HCT116 (cell line): ENCODE measurements at regions not wholly inside any gene's neighbourhood (a gene's known extent, or its start where the extent isn't known, plus 50 kb on each side); places are given as distances from the start of the nearest gene placed in this dataset.

Experiments used
- ATAC-seq: fragments of 200-7000 bp; cut with Tn5 transposase; 2 replicates; pipeline ENCODE4 v1.9.1; 2020; ENCODE audit warnings: mild to moderate bottlenecking, moderate library complexity
- BruUV-seq: library from RNA; stranded (reverse); fragments of 400-500 nt; replicated peaks from 2 replicates; lab custom pipeline; 2021; lab: Mats Ljungman, UMichigan
- CTCF ChIA-PET: fragments of 300-600 bp; sonication (Branson Sonifier 250); formaldehyde crosslinking; loops from one replicate; lab custom pipeline; 2021; ENCODE audit warnings: antibody characterized with exemption; lab: Charles Lee
- POLR2A ChIA-PET: fragments of 300-600, 350-600 bp; sonication (Branson Sonifier 250); formaldehyde crosslinking; loops from one replicate; lab custom pipeline; 2021; ENCODE audit warnings: antibody characterized with exemption; lab: Charles Lee
- RAD21 ChIA-PET, 2 experiments: fragments of 300-600 bp; sonication (Branson Sonifier 250); formaldehyde crosslinking; loops; one replicate each; lab custom pipeline; 2023; ENCODE audit warnings: low total read pairs in 2 of 2; ENCODE audit not compliant: uncharacterized antibody in 2 of 2, unreplicated experiment in 2 of 2, low non-redundant PET in 1 of 2; lab: Charles Lee
- DNase-seq: peaks from one replicate; pipeline ENCODE4 v3.0.0-alpha.2; 2010; ENCODE audit warnings: low read depth, low spot score
- H2AFZ ChIP-seq: fragments of 200-600 bp; shearing (Covaris generic), sonication (generic); 2 replicates; pipeline ENCODE4 v1.6.1; 2017; ENCODE audit warnings: low read depth, mixed run types, mixed read lengths, antibody characterized with exemption, low read length; ENCODE audit not compliant: poor library complexity, severe bottlenecking
- H3K27ac ChIP-seq: 2 replicates; pipeline ENCODE4 v1.5.1; 2012; ENCODE audit warnings: low read depth, low read length
- H3K27me3 ChIP-seq: fragments of 200-600 bp; sonication (generic); 2 replicates; pipeline ENCODE4 v1.6.1; 2016; ENCODE audit warnings: mixed run types, low read length, mixed read lengths; ENCODE audit not compliant: insufficient read depth
- H3K36me3 ChIP-seq, 2 experiments: fragments of 200-500 bp in 1 of 2; fragments of 200-600 bp in 1 of 2; sonication (Bioruptor generic) in 1 of 2; sonication (generic) in 1 of 2; 2 replicates each; pipeline versions ENCODE4 v1.5.1 to v1.6.1; 2014 to 2016; ENCODE audit warnings: low read length in 2 of 2, inconsistent platforms in 1 of 2, mixed read lengths in 1 of 2, mixed run types in 1 of 2; ENCODE audit not compliant: insufficient read depth in 2 of 2, control insufficient read depth in 1 of 2
- H3K4me1 ChIP-seq, 2 experiments: fragments of 200-600 bp in 1 of 2; sonication (generic) in 1 of 2; 2 replicates each; pipeline versions ENCODE4 v1.5.1 to v1.6.1; 2012 to 2017; ENCODE audit warnings: low read length in 2 of 2, inconsistent platforms in 1 of 2, mild to moderate bottlenecking in 1 of 2, mixed read lengths in 1 of 2, mixed run types in 1 of 2, moderate library complexity in 1 of 2; ENCODE audit not compliant: insufficient read depth in 2 of 2, control insufficient read depth in 1 of 2
- H3K4me2 ChIP-seq: fragments of 200-600 bp; sonication (generic); 2 replicates; pipeline ENCODE4 v1.6.1; 2017; ENCODE audit warnings: mixed run types, low read length, mixed read lengths
- H3K4me3 ChIP-seq, 2 experiments: fragments of 200-600 bp in 1 of 2; sonication (generic) in 1 of 2; replicated peaks in 1 of 2; 2 replicates each; pipeline ENCODE4 v1.5.1; 2011 to 2016; ENCODE audit warnings: low read length in 2 of 2, control low read depth in 1 of 2, low read depth in 1 of 2, mild to moderate bottlenecking in 1 of 2, mixed read lengths in 1 of 2, mixed run types in 1 of 2
- H3K79me2 ChIP-seq: fragments of 200-600 bp; sonication (generic); 2 replicates; pipeline ENCODE4 v1.6.1; 2017; ENCODE audit warnings: mild to moderate bottlenecking, mixed run types, low read length, moderate library complexity, mixed read lengths; ENCODE audit not compliant: insufficient read depth
- H3K9ac ChIP-seq: fragments of 200-600 bp; sonication (generic); 2 replicates; pipeline ENCODE4 v1.6.1; 2016; ENCODE audit warnings: low read length, mixed read lengths
- H3K9me2 ChIP-seq: fragments of 200-600 bp; sonication (generic), shearing (Covaris generic); 2 replicates; pipeline ENCODE4 v1.6.1; 2017; ENCODE audit warnings: mixed run types, mild to moderate bottlenecking, moderate library complexity; ENCODE audit not compliant: insufficient read depth
- H3K9me3 ChIP-seq, 2 experiments: fragments of 200-500 bp in 1 of 2; fragments of 200-600 bp in 1 of 2; sonication (Bioruptor generic) in 1 of 2; sonication (generic) in 1 of 2; 2 replicates each; pipeline ENCODE4 v1.6.1; 2014 to 2017; ENCODE audit warnings: low read length in 2 of 2, mixed read lengths in 2 of 2, inconsistent platforms in 1 of 2, low read depth in 1 of 2, mild to moderate bottlenecking in 1 of 2, mixed run types in 1 of 2, moderate library complexity in 1 of 2; ENCODE audit not compliant: control insufficient read depth in 1 of 2, insufficient read depth in 1 of 2
- H4K20me1 ChIP-seq: fragments of 200-600 bp; sonication (generic), shearing (Covaris generic); 2 replicates; pipeline ENCODE4 v1.6.1; 2017; ENCODE audit warnings: mixed run types, mild to moderate bottlenecking, moderate library complexity; ENCODE audit not compliant: insufficient read depth
- ATF3 ChIP-seq: IDR thresholded peaks from 2 replicates; pipeline ENCODE4 v1.6.1; 2012
- EGR1 ChIP-seq: IDR thresholded peaks from 2 replicates; pipeline ENCODE4 v1.6.1; 2012; ENCODE audit warnings: low read depth
- SRF ChIP-seq: IDR thresholded peaks from 2 replicates; pipeline ENCODE4 v1.6.1; 2012; ENCODE audit warnings: low read depth
- TCF7L2 ChIP-seq: IDR thresholded peaks from 2 replicates; pipeline ENCODE4 v1.7.0; 2011; ENCODE audit warnings: borderline replicate concordance, inconsistent platforms; ENCODE audit not compliant: insufficient read depth, insufficient read length; ENCODE audit errors: extremely low read depth
- YY1 ChIP-seq: IDR thresholded peaks from 2 replicates; pipeline ENCODE4 v1.6.1; 2011; ENCODE audit warnings: low read length, low read depth, moderate library complexity, mild to moderate bottlenecking; ENCODE audit not compliant: insufficient replicate concordance; ENCODE audit errors: extremely low read depth
- ZBTB33 ChIP-seq: IDR thresholded peaks from 2 replicates; pipeline ENCODE4 v1.6.1; 2011; ENCODE audit warnings: mild to moderate bottlenecking, low read length, moderate library complexity; ENCODE audit not compliant: insufficient replicate concordance; ENCODE audit errors: extremely low read depth
- ZFX ChIP-seq: fragments of 450-650 bp; IDR thresholded peaks from 2 replicates; pipeline ENCODE4 v1.6.1; 2017
- intact Hi-C: fragments of 100-400 bp; cut with micrococcal nuclease; formaldehyde crosslinking; loops from 2 replicates; pipeline ENCODE4 v1.10.0; 2022

GRCh38 chr14:23877111-23877510, 76.5 kb upstream of the DHRS4 start:
- H3K4me2 ChIP-seq = no peak overlapping the region
- no peaks in the 10 kb centered on the region for H3K9me2 ChIP-seq
- TF ChIP-seq EGR1 = no peak
- no peak overlapping the region for H2AFZ ChIP-seq
- H3K79me2 ChIP-seq = no peaks in the 10 kb centered on the region
- no peak overlapping the region for H3K4me3 ChIP-seq
- H3K9ac ChIP-seq = no peak overlapping the region
- H4K20me1 ChIP-seq = no peaks in the 10 kb centered on the region
- RAD21 ChIA-PET = no interaction called here
- no peak overlapping the region for H3K27ac ChIP-seq
- ATAC-seq = no peak
- H3K9me3 ChIP-seq = no peaks in the 10 kb centered on the region
- H3K36me3 ChIP-seq = no peaks in the 10 kb centered on the region
- H3K27me3 ChIP-seq = no peaks in the 10 kb centered on the region
- no peak for DNase-seq
- POLR2A ChIA-PET = no interaction called here
- BruUV-seq = no TSS peak
- H3K4me1 ChIP-seq = no peaks in the 10 kb centered on the region
- intact Hi-C loops = no loop called here
- CTCF ChIA-PET = no interaction called here

- CTCF ChIA-PET = no interaction called here
- no TSS peak for BruUV-seq
- Histone ChIP-seq H3K9ac (no peak overlapping the region), H3K9me2 (no peaks in the 10 kb centered on the region), H2AFZ (no peak overlapping the region), H3K79me2 (no peaks in the 10 kb centered on the region), H3K36me3 (no peaks in the 10 kb centered on the region), H3K4me2 (no peak overlapping the region), H3K27me3 (no peaks in the 10 kb centered on the region), H3K9me3 (no peaks in the 10 kb centered on the region), H3K4me3 (no peak overlapping the region), H3K27ac (no peak overlapping the region), H4K20me1 (no peaks in the 10 kb centered on the region), H3K4me1 (no peaks in the 10 kb centered on the region)
- POLR2A ChIA-PET = no interaction called here
- ATAC-seq = no peak
- intact Hi-C loops = no loop called here
- DNase-seq = no peak
- no peak for TF ChIP-seq TCF7L2
- TF ChIP-seq ZBTB33 = no peak
- no peak for TF ChIP-seq ATF3
- TF ChIP-seq YY1 = no peak
- no peak for TF ChIP-seq SRF
- TF ChIP-seq ZFX = no peak
- RAD21 ChIA-PET = no interaction called here
Observed at GRCh38 chr14:23877538-23878180, 75.9 kb upstream of the DHRS4 start.
